ENCODE measurements at regions not wholly inside any gene's neighbourhood (a gene's known extent, or its start where the extent isn't known, plus 50 kb on each side); places are given as distances from the start of the nearest gene placed in this dataset.

- Histone ChIP-seq H3K27me3 (no peaks in the 10 kb centered on the region), H3K4me1 (ENCODE audit: insufficient read depth) (no peaks in the 10 kb centered on the region), H3K9me3 (no peaks in the 10 kb centered on the region), H3K4me3 (no peak overlapping the region), H3K36me3 (no peaks in the 10 kb centered on the region), H3K27ac (no peak overlapping the region)
- 60 to 71% (median 64%) methylated on average over 2 of the region's 2 CpGs for WGBS, 3 donors
- TF ChIP-seq POLR2A (IDR thresholded peaks at IDR 0.05) (no peak), EP300 (IDR thresholded peaks at IDR 0.05) (no peak)
- TF ChIP-seq, protein P1, sequence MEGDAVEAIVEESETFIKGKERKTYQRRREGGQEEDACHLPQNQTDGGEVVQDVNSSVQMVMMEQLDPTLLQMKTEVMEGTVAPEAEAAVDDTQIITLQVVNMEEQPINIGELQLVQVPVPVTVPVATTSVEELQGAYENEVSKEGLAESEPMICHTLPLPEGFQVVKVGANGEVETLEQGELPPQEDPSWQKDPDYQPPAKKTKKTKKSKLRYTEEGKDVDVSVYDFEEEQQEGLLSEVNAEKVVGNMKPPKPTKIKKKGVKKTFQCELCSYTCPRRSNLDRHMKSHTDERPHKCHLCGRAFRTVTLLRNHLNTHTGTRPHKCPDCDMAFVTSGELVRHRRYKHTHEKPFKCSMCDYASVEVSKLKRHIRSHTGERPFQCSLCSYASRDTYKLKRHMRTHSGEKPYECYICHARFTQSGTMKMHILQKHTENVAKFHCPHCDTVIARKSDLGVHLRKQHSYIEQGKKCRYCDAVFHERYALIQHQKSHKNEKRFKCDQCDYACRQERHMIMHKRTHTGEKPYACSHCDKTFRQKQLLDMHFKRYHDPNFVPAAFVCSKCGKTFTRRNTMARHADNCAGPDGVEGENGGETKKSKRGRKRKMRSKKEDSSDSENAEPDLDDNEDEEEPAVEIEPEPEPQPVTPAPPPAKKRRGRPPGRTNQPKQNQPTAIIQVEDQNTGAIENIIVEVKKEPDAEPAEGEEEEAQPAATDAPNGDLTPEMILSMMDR (IDR thresholded peaks at IDR 0.05), result no peak
- intact Hi-C loops (cut with DNase I), result no loop called here
- no peak for DNase-seq
These were observed 159.6 kb downstream of the ATPSCKMT start for GRCh38 chr5:10090074-10090473.

GRCh38 chr5:10085185-10085584 lies 164.5 kb downstream of the ATPSCKMT start:
- no peaks in the 10 kb centered on the region for H3K9me3 ChIP-seq
- 75 to 81% (median 77%) methylated on average over 5 of the region's 5 CpGs for WGBS, 3 donors
- no peaks in the 10 kb centered on the region for H3K4me1 ChIP-seq (ENCODE audit: insufficient read depth)
- no peak for DNase-seq
- no peaks in the 10 kb centered on the region for H3K27me3 ChIP-seq
- intact Hi-C loops (cut with DNase I), result no loop called here
- H3K36me3 ChIP-seq, result no peaks in the 10 kb centered on the region
- H3K27ac ChIP-seq, result no peak overlapping the region
- TF ChIP-seq, protein P1 (IDR thresholded peaks at IDR 0.05), result no peak
- TF ChIP-seq POLR2A (IDR thresholded peaks at IDR 0.05) (no peak), EP300 (IDR thresholded peaks at IDR 0.05) (no peak)
- no peak overlapping the region for H3K4me3 ChIP-seq

GRCh38 chr5:10081584-10081983 lies 168.1 kb downstream of the ATPSCKMT start:
- TF ChIP-seq, protein P1 (IDR thresholded peaks at IDR 0.05), result no peak
- TF ChIP-seq EP300 (IDR thresholded peaks at IDR 0.05), result no peak
- TF ChIP-seq POLR2A (IDR thresholded peaks at IDR 0.05), result no peak
- Histone ChIP-seq H3K4me3 (no peak overlapping the region), H3K27ac (no peak overlapping the region), H3K36me3 (no peaks in the 10 kb centered on the region), H3K4me1 (ENCODE audit: insufficient read depth) (no peaks in the 10 kb centered on the region), H3K27me3 (no peaks in the 10 kb centered on the region), H3K9me3 (no peaks in the 10 kb centered on the region)
- intact Hi-C loops (cut with DNase I), result no loop called here
- whole genome bisulfite sequencing, 3 donors, result 63 to 76% (median 69%) methylated on average over 4 of the region's 4 CpGs
- DNase-seq, result no peak

GRCh38 chr5:10077791-10078545 lies 171.7 kb downstream of the ATPSCKMT start:
- TF ChIP-seq POLR2A (IDR thresholded peaks at IDR 0.05) (no peak), EP300 (IDR thresholded peaks at IDR 0.05) (no peak)
- TF ChIP-seq, protein P1 (IDR thresholded peaks at IDR 0.05), result no peak
- intact Hi-C loops (cut with DNase I), result no loop called here
- Histone ChIP-seq H3K4me1 (ENCODE audit: insufficient read depth) (no peaks in the 10 kb centered on the region), H3K36me3 (no peaks in the 10 kb centered on the region), H3K4me3 (no peak overlapping the region), H3K9me3 (no peaks in the 10 kb centered on the region), H3K27me3 (no peaks in the 10 kb centered on the region), H3K27ac (no peak overlapping the region)
- 57 to 61% (median 61%) methylated on average over 11 of the region's 11 CpGs for WGBS, 3 donors
- no peak for DNase-seq
